ENCODE measurements at regions not wholly inside any gene's neighbourhood (a gene's known extent, or its start where the extent isn't known, plus 50 kb on each side); places are given as distances from the start of the nearest gene placed in this dataset.

- no peak for TF ChIP-seq REST (IDR thresholded peaks at IDR 0.05; ENCODE audit: unreplicated experiment)
- no peak for TF ChIP-seq ZNF114 (CRISPR knock-in tag; IDR thresholded peaks at IDR 0.05)
- no peak for TF ChIP-seq NANOG (IDR thresholded peaks at IDR 0.05; ENCODE audit: borderline replicate concordance)
- TF ChIP-seq EZH2 (IDR thresholded peaks at IDR 0.05; ENCODE audit: low read depth, unreplicated experiment), result no peak
- no peak for TF ChIP-seq ETS1 (IDR thresholded peaks at IDR 0.05)
- no peak for TF ChIP-seq POLR2AphosphoS5 (IDR thresholded peaks at IDR 0.05; ENCODE audit: low read depth)
- TF ChIP-seq STAT1 (IDR thresholded peaks at IDR 0.05; ENCODE audit: unreplicated experiment), result no peak
- no peak for TF ChIP-seq ZNF331 (CRISPR knock-in tag; IDR thresholded peaks at IDR 0.05; ENCODE audit: low read depth)
- TF ChIP-seq CREB1 (CRISPR knock-in tag; IDR thresholded peaks at IDR 0.05; ENCODE audit: low read depth), result no peak
Measured at GRCh38 chr4:43394976-43395375, 502.5 kb downstream of the GRXCR1 start (continued).

- Histone ChIP-seq H3K9me2 (ENCODE audit: insufficient read depth) (peaks cover 18% of the 10 kb centered on the region), H3F3A (replicated peaks; ENCODE audit: low read depth) (no peaks in the 10 kb centered on the region), H3K4me2 (no peak overlapping the region), H3K27me3 (ENCODE audit: insufficient read depth) (no peaks in the 10 kb centered on the region), H3K4me3 (no peak overlapping the region), H2AFZ (no peak overlapping the region), H3K27ac (ENCODE audit: low read depth) (no peak overlapping the region), H3K4me1 (ENCODE audit: insufficient read depth) (no peaks in the 10 kb centered on the region), H3K79me2 (replicated peaks; ENCODE audit: insufficient read depth) (no peaks in the 10 kb centered on the region), H4K20me1 (replicated peaks; ENCODE audit: insufficient read depth) (no peaks in the 10 kb centered on the region), H3K36me3 (ENCODE audit: insufficient read depth) (no peaks in the 10 kb centered on the region)
- peaks cover 6% of the 10 kb centered on the region; the same call in 2 of the 3 replicates for H3K36me3 Mint-ChIP-seq (ENCODE audit: low read depth)
- H3K27ac Mint-ChIP-seq, result no peak overlapping the region
- no peak overlapping the region for H3K4me3 Mint-ChIP-seq
- ATAC-seq (no peak), DNase-seq (ENCODE audit: low spot score) (no peak)
- peaks cover 3% of the 10 kb centered on the region for H3K27me3 Mint-ChIP-seq (ENCODE audit: insufficient read depth, low read depth, poor library complexity)
- H3K4me1 Mint-ChIP-seq, result no peaks in the 10 kb centered on the region
- H3K9me3 Mint-ChIP-seq, result peaks cover 8% of the 10 kb centered on the region; the same call in 2 of the 3 replicates
- TF ChIP-seq EZH2 (IDR thresholded peaks at IDR 0.05; ENCODE audit: low read depth, unreplicated experiment) (no peak), ZNF114 (CRISPR knock-in tag; IDR thresholded peaks at IDR 0.05) (no peak), EZH2phosphoT487 (IDR thresholded peaks at IDR 0.05; ENCODE audit: unreplicated experiment) (no peak), CTCF (conservative IDR thresholded peaks at IDR 0.05; ENCODE audit: low read depth in 2 of 2) (no peak), ZNF462 (CRISPR knock-in tag; IDR thresholded peaks at IDR 0.05) (no peak)
Measured at GRCh38 chr4:43399726-43400125, 507.2 kb downstream of the GRXCR1 start.

Data from GM23338 (cell line).